Thyroid gland (tissue), 4 donors: ENCODE measurements at regions not wholly inside any gene's neighbourhood (a gene's known extent, or its start where the extent isn't known, plus 50 kb on each side); places are given as distances from the start of the nearest gene placed in this dataset.
"Not testable (repeated sequence)": the region's sequence is repeated elsewhere in the genome, so short reads cannot be mapped to it uniquely, and the experiment has no call there.

Source experiments
- POLR2A ChIP-seq, 2 donors: fragments of 450-650 bp; IDR thresholded peaks; one replicate each; pipeline ENCODE4 v1.6.1; 2017; ENCODE audit warnings: antibody characterized with exemption in 2 of 2, mild to moderate bottlenecking in 2 of 2, moderate library complexity in 1 of 2
- TF ChIP-seq, protein P1 (sequence below), 6 experiments: fragments of 200-600 bp in 3 of 6; fragments of 450-650 bp in 3 of 6; sonication (generic) in 3 of 6; IDR thresholded peaks; one replicate each; pipeline ENCODE4 v1.5.1; 2016 to 2019; ENCODE audit warnings: antibody characterized with exemption in 6 of 6, mild to moderate bottlenecking in 2 of 6, inconsistent platforms in 1 of 6, moderate library complexity in 1 of 6

- TF ChIP-seq, protein P1, sequence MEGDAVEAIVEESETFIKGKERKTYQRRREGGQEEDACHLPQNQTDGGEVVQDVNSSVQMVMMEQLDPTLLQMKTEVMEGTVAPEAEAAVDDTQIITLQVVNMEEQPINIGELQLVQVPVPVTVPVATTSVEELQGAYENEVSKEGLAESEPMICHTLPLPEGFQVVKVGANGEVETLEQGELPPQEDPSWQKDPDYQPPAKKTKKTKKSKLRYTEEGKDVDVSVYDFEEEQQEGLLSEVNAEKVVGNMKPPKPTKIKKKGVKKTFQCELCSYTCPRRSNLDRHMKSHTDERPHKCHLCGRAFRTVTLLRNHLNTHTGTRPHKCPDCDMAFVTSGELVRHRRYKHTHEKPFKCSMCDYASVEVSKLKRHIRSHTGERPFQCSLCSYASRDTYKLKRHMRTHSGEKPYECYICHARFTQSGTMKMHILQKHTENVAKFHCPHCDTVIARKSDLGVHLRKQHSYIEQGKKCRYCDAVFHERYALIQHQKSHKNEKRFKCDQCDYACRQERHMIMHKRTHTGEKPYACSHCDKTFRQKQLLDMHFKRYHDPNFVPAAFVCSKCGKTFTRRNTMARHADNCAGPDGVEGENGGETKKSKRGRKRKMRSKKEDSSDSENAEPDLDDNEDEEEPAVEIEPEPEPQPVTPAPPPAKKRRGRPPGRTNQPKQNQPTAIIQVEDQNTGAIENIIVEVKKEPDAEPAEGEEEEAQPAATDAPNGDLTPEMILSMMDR (IDR thresholded peaks at IDR 0.05), result not testable (repeated sequence)
- TF ChIP-seq POLR2A (IDR thresholded peaks at IDR 0.05), result not testable (repeated sequence)
These were observed 89.2 kb upstream of the SMAD3 start for GRCh38 chr15:66976106-66976640.
